ENCODE measurements at regions not wholly inside any gene's neighbourhood (a gene's known extent, or its start where the extent isn't known, plus 50 kb on each side); places are given as distances from the start of the nearest gene placed in this dataset.

- DNase-seq, result no peak
These were observed 67.5 kb upstream of the AFDN start for GRCh38 chr6:167759206-167759605.

GRCh38 chr6:167759912-167760311 is 66.8 kb upstream of the AFDN start:
- DNase-seq, result no peak

GRCh38 chr6:167760979-167761793 is 65.5 kb upstream of the AFDN start:
- DNase-seq, result no peak

- DNase-seq, result no peak
These were observed 64.9 kb upstream of the AFDN start for GRCh38 chr6:167761794-167762258.

GRCh38 chr6:167762259-167762962 is 64.3 kb upstream of the AFDN start:
- no peak for DNase-seq

GRCh38 chr6:167763056-167763944 is 63.4 kb upstream of the AFDN start:
- DNase-seq, result no peak

GRCh38 chr6:167764215-167764614 is 62.5 kb upstream of the AFDN start:
- DNase-seq, result no peak

- no peak for DNase-seq
These were observed 61.8 kb upstream of the AFDN start for GRCh38 chr6:167764713-167765479.

- DNase-seq, result no peak
These were observed 59.6 kb upstream of the AFDN start for GRCh38 chr6:167766986-167767714.

- DNase-seq, result no peak
These were observed 59.0 kb upstream of the AFDN start for GRCh38 chr6:167767715-167768107.

GRCh38 chr6:167768471-167769215 is 58.1 kb upstream of the AFDN start:
- DNase-seq, result no peak

- DNase-seq, result no peak
These were observed 57.1 kb upstream of the AFDN start for GRCh38 chr6:167769408-167770190.

- no peak for DNase-seq
These were observed 56.3 kb upstream of the AFDN start for GRCh38 chr6:167770291-167770955.

GRCh38 chr6:167774881-167775280 is 51.8 kb upstream of the AFDN start:
- DNase-seq, result no peak

GRCh38 chr6:167776906-167777627 is 49.6 kb upstream of the AFDN start:
- no peak for DNase-seq

Data from cerebellar nuclear complex (tissue), 1 donor.